Keratinocyte (primary cell): ENCODE measurements at regions not wholly inside any gene's neighbourhood (a gene's known extent, or its start where the extent isn't known, plus 50 kb on each side); places are given as distances from the start of the nearest gene placed in this dataset.

ENCODE experiments used
- EZH2 ChIP-seq: IDR thresholded peaks from one replicate; pipeline ENCODE4 v1.6.1; 2012; ENCODE audit warnings: inconsistent platforms, mild to moderate bottlenecking, low read length, moderate library complexity
- TF ChIP-seq, protein P1 (sequence below), 3 experiments: IDR thresholded peaks in 1 of 3; conservative IDR thresholded peaks in 1 of 3; optimal IDR thresholded peaks in 1 of 3; 2 replicates in 2 of 3; 3 replicates in 1 of 3; pipeline versions ENCODE3 to v1.5.1; 2011; ENCODE audit warnings: low read length in 3 of 3, mild to moderate bottlenecking in 3 of 3, moderate library complexity in 2 of 3, control low read depth in 1 of 3, inconsistent platforms in 1 of 3; ENCODE audit not compliant: insufficient read depth in 2 of 3; ENCODE audit errors: extremely low read depth in 1 of 3

DNA sequence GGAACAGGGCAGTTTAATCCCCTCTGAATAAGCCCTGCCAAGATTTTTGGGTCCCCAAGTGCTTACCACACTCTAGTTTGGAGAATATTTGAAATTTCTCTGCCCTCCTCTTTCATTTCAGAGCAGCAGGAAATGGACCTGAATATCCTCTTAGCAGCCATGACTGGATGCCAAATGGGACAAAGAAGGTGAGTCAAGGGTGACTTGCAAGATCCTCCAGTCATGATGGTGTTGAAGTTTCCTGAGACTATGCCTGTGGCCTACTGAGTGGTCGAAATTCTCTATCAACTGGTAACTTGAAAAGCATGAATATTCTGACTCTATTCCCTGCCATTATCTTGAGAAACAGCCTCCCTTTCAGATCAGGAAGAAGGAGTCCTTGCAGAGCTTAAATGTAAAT lies 1674.7 kb upstream of the SEL1L start:
- TF ChIP-seq, protein P1, sequence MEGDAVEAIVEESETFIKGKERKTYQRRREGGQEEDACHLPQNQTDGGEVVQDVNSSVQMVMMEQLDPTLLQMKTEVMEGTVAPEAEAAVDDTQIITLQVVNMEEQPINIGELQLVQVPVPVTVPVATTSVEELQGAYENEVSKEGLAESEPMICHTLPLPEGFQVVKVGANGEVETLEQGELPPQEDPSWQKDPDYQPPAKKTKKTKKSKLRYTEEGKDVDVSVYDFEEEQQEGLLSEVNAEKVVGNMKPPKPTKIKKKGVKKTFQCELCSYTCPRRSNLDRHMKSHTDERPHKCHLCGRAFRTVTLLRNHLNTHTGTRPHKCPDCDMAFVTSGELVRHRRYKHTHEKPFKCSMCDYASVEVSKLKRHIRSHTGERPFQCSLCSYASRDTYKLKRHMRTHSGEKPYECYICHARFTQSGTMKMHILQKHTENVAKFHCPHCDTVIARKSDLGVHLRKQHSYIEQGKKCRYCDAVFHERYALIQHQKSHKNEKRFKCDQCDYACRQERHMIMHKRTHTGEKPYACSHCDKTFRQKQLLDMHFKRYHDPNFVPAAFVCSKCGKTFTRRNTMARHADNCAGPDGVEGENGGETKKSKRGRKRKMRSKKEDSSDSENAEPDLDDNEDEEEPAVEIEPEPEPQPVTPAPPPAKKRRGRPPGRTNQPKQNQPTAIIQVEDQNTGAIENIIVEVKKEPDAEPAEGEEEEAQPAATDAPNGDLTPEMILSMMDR (optimal IDR thresholded peaks at IDR 0.05 in 1 of 3, IDR thresholded peaks at IDR 0.05 in 1 of 3, conservative IDR thresholded peaks at IDR 0.05 in 1 of 3; ENCODE audit: extremely low read depth in 1 of 3, insufficient read depth in 2 of 3, low read length in 3 of 3) = no peak
- TF ChIP-seq EZH2 = no peak
